Stomach smooth muscle (tissue), 2 donors: ENCODE measurements at regions not wholly inside any gene's neighbourhood (a gene's known extent, or its start where the extent isn't known, plus 50 kb on each side); places are given as distances from the start of the nearest gene placed in this dataset.

Source experiments
- H3K27ac ChIP-seq: one replicate; pipeline ENCODE4 v1.7.0; 2013; ENCODE audit warnings: mild to moderate bottlenecking, low read length, inconsistent platforms
- H3K27me3 ChIP-seq, 2 donors: one replicate each; pipeline ENCODE4 v1.7.0; 2013; ENCODE audit warnings: low read length in 2 of 2; ENCODE audit not compliant: insufficient read depth in 2 of 2, control insufficient read depth in 1 of 2
- H3K36me3 ChIP-seq, 2 donors: one replicate each; pipeline ENCODE4 v1.7.0; 2013; ENCODE audit warnings: low read length in 2 of 2; ENCODE audit not compliant: control insufficient read depth in 2 of 2, insufficient read depth in 2 of 2
- H3K4me1 ChIP-seq: one replicate; pipeline ENCODE4 v1.7.0; 2013; ENCODE audit warnings: low read length; ENCODE audit not compliant: control insufficient read depth, insufficient read depth
- H3K4me3 ChIP-seq, 2 donors: one replicate each; pipeline ENCODE4 v1.7.0; 2013; ENCODE audit warnings: low read length in 2 of 2
- H3K9ac ChIP-seq, 2 donors: one replicate each; pipeline ENCODE4 v1.7.0; 2013; ENCODE audit warnings: low read length in 2 of 2, mild to moderate bottlenecking in 1 of 2
- H3K9me3 ChIP-seq, 2 donors: one replicate each; pipeline ENCODE4 v1.7.0; 2013; ENCODE audit warnings: low read length in 2 of 2; ENCODE audit not compliant: control insufficient read depth in 2 of 2
- donor health status: healthy.
- donor health status: Pancreatic carcinoma.

GRCh38 chr4:125505621-125506020 lies 190.9 kb downstream of the FAT4 start:
- H3K9me3 ChIP-seq, result no peaks in the 10 kb centered on the region
- no peaks in the 10 kb centered on the region for H3K36me3 ChIP-seq
- H3K9ac ChIP-seq, result no peak overlapping the region
- no peak overlapping the region for H3K4me3 ChIP-seq
- H3K4me1 ChIP-seq, result no peaks in the 10 kb centered on the region
- no peaks in the 10 kb centered on the region for H3K27me3 ChIP-seq
- H3K27ac ChIP-seq, result no peak overlapping the region

GRCh38 chr4:125507141-125507540 lies 192.4 kb downstream of the FAT4 start:
- Histone ChIP-seq H3K36me3 (no peaks in the 10 kb centered on the region), H3K9me3 (no peaks in the 10 kb centered on the region), H3K4me3 (no peak overlapping the region)

DNA sequence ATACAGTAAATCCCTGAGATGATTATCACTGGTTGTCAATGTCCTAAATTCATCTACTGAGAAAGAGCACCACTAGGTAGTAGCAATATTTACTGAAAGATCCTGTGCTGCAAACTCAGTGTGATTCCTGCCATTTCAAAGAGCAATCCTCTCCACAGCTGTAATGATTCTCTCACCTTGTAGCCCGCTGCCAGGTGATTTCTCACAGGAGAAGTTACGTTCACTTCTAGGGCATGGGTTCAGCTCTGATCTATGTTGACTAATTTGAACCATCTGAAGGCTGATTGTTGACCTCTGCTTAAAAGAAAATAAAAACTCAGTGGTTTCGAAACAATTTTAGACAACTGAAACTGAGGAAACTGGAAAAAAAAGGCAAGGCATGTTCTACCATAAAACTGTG lies 197.0 kb downstream of the FAT4 start:
- H3K9ac ChIP-seq, result no peak overlapping the region
- H3K4me1 ChIP-seq, result no peaks in the 10 kb centered on the region
- H3K4me3 ChIP-seq, result no peak overlapping the region
- peaks cover 2 to 3% of the 10 kb centered on the region in 2 donors for H3K9me3 ChIP-seq
- no peak overlapping the region for H3K27ac ChIP-seq
- no peaks in the 10 kb centered on the region for H3K27me3 ChIP-seq
- H3K36me3 ChIP-seq, result no peaks in the 10 kb centered on the region

More at GRCh38 chr4:125507141-125507540, 192.4 kb downstream of the FAT4 start:
- Histone ChIP-seq H3K27ac (no peak overlapping the region), H3K9ac (no peak overlapping the region), H3K4me1 (no peaks in the 10 kb centered on the region), H3K27me3 (no peaks in the 10 kb centered on the region)

DNA sequence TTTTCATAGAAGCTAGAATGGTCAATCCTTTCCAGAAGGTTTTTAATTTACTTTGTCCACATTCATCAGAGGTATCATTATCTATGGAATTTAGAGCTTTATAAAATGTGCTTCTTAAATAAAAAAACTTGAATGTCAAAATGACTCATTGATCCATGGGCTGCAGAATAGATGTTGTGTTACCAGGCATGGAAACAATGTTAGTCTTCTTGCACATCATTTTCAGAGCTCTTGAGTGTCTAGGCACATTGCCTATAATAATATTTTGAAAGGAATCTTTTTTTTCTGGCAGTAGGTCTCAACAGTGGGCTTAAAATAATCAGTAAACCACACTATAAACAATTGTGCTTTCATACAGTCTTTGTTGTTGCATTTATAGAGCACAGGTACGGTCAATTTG lies 200.3 kb downstream of the FAT4 start:
- peaks cover 2 to 3% of the 10 kb centered on the region in 2 donors for H3K9me3 ChIP-seq
- H3K4me1 ChIP-seq, result no peaks in the 10 kb centered on the region
- H3K4me3 ChIP-seq, result no peak overlapping the region
- H3K36me3 ChIP-seq, result no peaks in the 10 kb centered on the region
- H3K9ac ChIP-seq, result no peak overlapping the region
- H3K27ac ChIP-seq, result no peak overlapping the region
- H3K27me3 ChIP-seq, result no peaks in the 10 kb centered on the region

GRCh38 chr4:125517831-125518230 lies 203.1 kb downstream of the FAT4 start:
- Histone ChIP-seq H3K4me1 (no peaks in the 10 kb centered on the region), H3K9me3 (peaks cover 2 to 3% of the 10 kb centered on the region in 2 donors), H3K27me3 (no peaks in the 10 kb centered on the region), H3K27ac (no peak overlapping the region), H3K9ac (no peak overlapping the region), H3K36me3 (no peaks in the 10 kb centered on the region), H3K4me3 (no peak overlapping the region)

- no peaks in the 10 kb centered on the region for H3K36me3 ChIP-seq
- no peaks in the 10 kb centered on the region for H3K4me1 ChIP-seq
- H3K9me3 ChIP-seq, result peaks cover 2 to 3% of the 10 kb centered on the region in 2 donors
- no peaks in the 10 kb centered on the region for H3K27me3 ChIP-seq
- no peak overlapping the region for H3K4me3 ChIP-seq
- H3K27ac ChIP-seq, result no peak overlapping the region
- H3K9ac ChIP-seq, result no peak overlapping the region
These were observed 203.5 kb downstream of the FAT4 start for GRCh38 chr4:125518281-125518680.

GRCh38 chr4:125519371-125520146 lies 204.8 kb downstream of the FAT4 start:
- Histone ChIP-seq H3K27ac (no peak overlapping the region), H3K4me3 (no peak overlapping the region), H3K36me3 (no peaks in the 10 kb centered on the region), H3K4me1 (no peaks in the 10 kb centered on the region), H3K9ac (no peak overlapping the region), H3K27me3 (no peaks in the 10 kb centered on the region), H3K9me3 (peaks cover 0 to 2% of the 10 kb centered on the region in 2 donors)

DNA sequence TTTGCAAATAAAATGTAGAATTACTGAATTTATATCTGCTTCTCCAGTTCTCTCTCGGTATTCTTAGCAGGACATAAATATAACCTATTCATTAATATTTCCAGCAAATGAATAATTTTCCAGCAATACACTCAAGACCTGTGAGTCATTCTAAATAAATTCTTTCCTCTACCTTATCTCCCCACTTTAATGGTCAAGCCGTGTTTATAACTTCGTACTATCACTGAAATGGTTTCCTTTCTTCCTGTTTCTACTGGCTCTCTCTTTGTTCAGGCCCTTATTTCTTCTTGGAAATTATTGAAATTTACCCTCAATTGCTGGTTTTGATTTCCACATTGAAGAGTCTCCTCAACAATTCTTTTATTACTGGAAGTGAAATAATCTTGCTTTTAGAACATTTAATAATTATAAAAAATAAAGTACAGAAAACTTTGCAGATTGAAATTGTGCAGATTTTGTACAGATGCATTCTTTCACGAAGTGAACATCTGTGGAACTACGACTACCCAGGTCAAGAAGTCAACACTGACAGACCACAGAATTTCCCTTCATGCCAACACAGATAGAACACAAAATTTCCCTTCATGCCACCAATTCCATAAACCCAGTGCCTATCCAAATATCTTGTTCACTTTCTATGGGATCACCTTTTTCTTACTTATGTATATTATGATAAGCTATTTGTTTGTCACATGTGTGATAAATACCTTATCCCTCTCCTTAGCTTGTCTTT lies 205.7 kb downstream of the FAT4 start:
- Histone ChIP-seq H3K4me3 (no peak overlapping the region), H3K27ac (no peak overlapping the region)

DNA sequence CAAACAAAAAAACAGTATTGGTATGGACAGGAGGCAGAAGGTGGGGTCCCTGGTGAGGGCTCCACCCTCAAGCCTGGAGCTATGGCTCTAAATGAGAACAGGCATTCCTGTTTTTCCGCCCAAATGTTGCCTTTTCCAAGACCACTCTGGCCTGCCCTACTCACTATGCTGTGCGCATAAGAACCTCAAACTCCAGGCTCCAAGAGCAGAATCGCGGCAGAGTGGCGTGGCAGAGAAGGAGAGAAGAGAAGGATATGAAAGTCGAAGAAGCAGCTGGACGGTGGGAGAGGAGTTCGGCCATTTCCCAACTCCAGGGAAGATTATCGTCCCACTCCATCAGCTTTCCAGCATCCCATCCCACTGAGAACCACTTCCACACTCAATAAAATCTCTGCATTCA lies 207.8 kb downstream of the FAT4 start:
- no peak overlapping the region for H3K4me3 ChIP-seq
- H3K9ac ChIP-seq, result no peak overlapping the region
- H3K4me1 ChIP-seq, result no peaks in the 10 kb centered on the region
- H3K27ac ChIP-seq, result no peak overlapping the region
- H3K27me3 ChIP-seq, result no peaks in the 10 kb centered on the region
- H3K36me3 ChIP-seq, result no peaks in the 10 kb centered on the region
- H3K9me3 ChIP-seq, result no peaks in the 10 kb centered on the region

More for the DNA sequence above, 205.7 kb downstream of the FAT4 start:
- Histone ChIP-seq H3K36me3 (no peaks in the 10 kb centered on the region), H3K27me3 (no peaks in the 10 kb centered on the region), H3K9me3 (no peaks in the 10 kb centered on the region), H3K9ac (no peak overlapping the region), H3K4me1 (no peaks in the 10 kb centered on the region)

DNA sequence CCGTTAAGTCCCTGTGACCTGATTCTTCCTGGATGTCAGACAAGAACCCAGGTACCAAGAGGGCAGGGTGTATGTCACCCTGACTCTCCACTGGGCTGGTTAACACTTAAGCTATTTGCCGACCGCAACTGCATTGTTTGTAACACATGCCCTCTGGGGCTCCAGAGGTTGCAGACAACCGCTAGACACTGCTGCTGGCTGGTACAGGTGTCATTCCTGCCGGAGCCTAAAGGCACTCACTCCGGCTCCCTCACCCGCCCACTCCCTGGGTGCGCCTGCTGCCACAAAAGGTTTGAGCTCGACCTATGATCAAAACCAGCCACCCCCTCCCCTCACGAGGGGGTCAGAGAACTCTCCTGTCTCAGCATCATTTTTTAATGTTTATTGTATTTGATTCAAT lies 208.2 kb downstream of the FAT4 start:
- Histone ChIP-seq H3K9ac (no peak overlapping the region), H3K4me3 (no peak overlapping the region), H3K27ac (no peak overlapping the region), H3K4me1 (no peaks in the 10 kb centered on the region), H3K27me3 (no peaks in the 10 kb centered on the region), H3K36me3 (no peaks in the 10 kb centered on the region), H3K9me3 (no peaks in the 10 kb centered on the region)

GRCh38 chr4:125526420-125526819 lies 211.7 kb downstream of the FAT4 start:
- no peak overlapping the region for H3K27ac ChIP-seq
- no peak overlapping the region for H3K9ac ChIP-seq
- no peaks in the 10 kb centered on the region for H3K27me3 ChIP-seq
- H3K4me1 ChIP-seq, result no peaks in the 10 kb centered on the region
- H3K4me3 ChIP-seq, result no peak overlapping the region
- no peaks in the 10 kb centered on the region for H3K9me3 ChIP-seq
- no peaks in the 10 kb centered on the region for H3K36me3 ChIP-seq
